HepG2 (cell line): ENCODE measurements at regions not wholly inside any gene's neighbourhood (a gene's known extent, or its start where the extent isn't known, plus 50 kb on each side); places are given as distances from the start of the nearest gene placed in this dataset.
"Not testable (repeated sequence)": the region's sequence is repeated elsewhere in the genome, so short reads cannot be mapped to it uniquely, and the experiment has no call there.

Source experiments
- ARID4A ChIP-seq: sonication (generic); formaldehyde crosslinking; IDR thresholded peaks from 2 replicates; pipeline ENCODE4 v1.5.0; 2020; ENCODE audit warnings: mild to moderate bottlenecking, missing genetic modification reagents, borderline replicate concordance
- CHD4 ChIP-seq: fragments of 200-600 bp; sonication (generic); IDR thresholded peaks from 2 replicates; pipeline ENCODE4 v1.7.0; 2017; ENCODE audit warnings: mild to moderate bottlenecking, low read length, borderline replicate concordance
- CTCF ChIP-seq: sonication (generic); formaldehyde crosslinking; IDR thresholded peaks from 2 replicates; pipeline ENCODE4 v1.5.0; 2020; ENCODE audit warnings: mild to moderate bottlenecking, missing genetic modification reagents, moderate library complexity
- FOSL1 ChIP-seq: sonication (generic); formaldehyde crosslinking; IDR thresholded peaks from 2 replicates; pipeline ENCODE4 v1.9.0; 2021; ENCODE audit warnings: missing genetic modification reagents, borderline replicate concordance
- GATAD1 ChIP-seq: IDR thresholded peaks from 2 replicates; pipeline ENCODE4 v1.6.1; 2016; ENCODE audit warnings: missing genetic modification reagents, missing compliant biosample characterization
- POLR2AphosphoS5 ChIP-seq: IDR thresholded peaks from 2 replicates; pipeline ENCODE4 v1.6.1; 2012; ENCODE audit warnings: low read depth, low read length
- TARDBP ChIP-seq: sonication (generic); formaldehyde crosslinking; IDR thresholded peaks from 2 replicates; pipeline ENCODE4 v1.8.0; 2022; ENCODE audit warnings: mild to moderate bottlenecking, missing genetic modification reagents
- TRIM24 ChIP-seq: sonication (generic); formaldehyde crosslinking; IDR thresholded peaks from 2 replicates; pipeline ENCODE4 v1.8.0; 2022; ENCODE audit warnings: mild to moderate bottlenecking, missing genetic modification reagents
- WIZ ChIP-seq: sonication (generic); formaldehyde crosslinking; IDR thresholded peaks from 2 replicates; pipeline ENCODE4 v1.5.1; 2020; ENCODE audit warnings: mild to moderate bottlenecking, missing genetic modification reagents
- ZNF12 ChIP-seq: sonication (generic); formaldehyde crosslinking; IDR thresholded peaks from 2 replicates; pipeline ENCODE4 v1.5.0; 2020; ENCODE audit warnings: missing genetic modification reagents
- TF ChIP-seq, protein P1 (sequence below): sonication (generic); formaldehyde crosslinking; IDR thresholded peaks from 2 replicates; pipeline ENCODE4 v1.4.0; 2020; ENCODE audit warnings: missing genetic modification reagents, mild to moderate bottlenecking, borderline replicate concordance

DNA sequence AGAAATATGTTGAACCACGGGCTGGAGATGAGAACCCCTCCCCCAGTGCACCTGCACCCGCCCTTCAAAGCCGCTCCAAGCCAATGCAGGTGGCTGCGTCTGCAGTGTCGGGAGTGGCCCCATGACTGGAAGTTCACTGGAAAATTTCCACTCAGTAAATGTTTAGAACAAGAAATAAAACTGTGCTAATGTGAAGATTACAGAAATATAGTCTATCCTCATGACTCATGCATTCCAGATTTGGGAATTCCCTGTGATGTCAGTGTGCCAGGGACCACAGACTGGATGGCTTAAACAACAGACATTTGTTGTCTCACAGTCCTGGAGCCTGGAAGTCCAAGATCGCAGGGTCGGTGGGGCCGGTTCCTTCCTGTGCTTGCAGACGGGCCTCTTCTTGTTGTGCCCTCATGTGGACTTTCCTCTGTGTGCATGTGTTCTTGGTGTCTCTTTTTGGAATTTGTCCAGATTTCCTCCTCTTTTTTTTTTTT, 3967.0 kb upstream of the TPTE start:
- TF ChIP-seq FOSL1 (CRISPR knock-in tag); TARDBP; ARID4A (CRISPR knock-in tag); TRIM24; CTCF (CRISPR knock-in tag); CHD4; WIZ; GATAD1 (CRISPR knock-in tag); POLR2AphosphoS5; ZNF12 (CRISPR knock-in tag): not testable (repeated sequence)
- TF ChIP-seq, protein P1, sequence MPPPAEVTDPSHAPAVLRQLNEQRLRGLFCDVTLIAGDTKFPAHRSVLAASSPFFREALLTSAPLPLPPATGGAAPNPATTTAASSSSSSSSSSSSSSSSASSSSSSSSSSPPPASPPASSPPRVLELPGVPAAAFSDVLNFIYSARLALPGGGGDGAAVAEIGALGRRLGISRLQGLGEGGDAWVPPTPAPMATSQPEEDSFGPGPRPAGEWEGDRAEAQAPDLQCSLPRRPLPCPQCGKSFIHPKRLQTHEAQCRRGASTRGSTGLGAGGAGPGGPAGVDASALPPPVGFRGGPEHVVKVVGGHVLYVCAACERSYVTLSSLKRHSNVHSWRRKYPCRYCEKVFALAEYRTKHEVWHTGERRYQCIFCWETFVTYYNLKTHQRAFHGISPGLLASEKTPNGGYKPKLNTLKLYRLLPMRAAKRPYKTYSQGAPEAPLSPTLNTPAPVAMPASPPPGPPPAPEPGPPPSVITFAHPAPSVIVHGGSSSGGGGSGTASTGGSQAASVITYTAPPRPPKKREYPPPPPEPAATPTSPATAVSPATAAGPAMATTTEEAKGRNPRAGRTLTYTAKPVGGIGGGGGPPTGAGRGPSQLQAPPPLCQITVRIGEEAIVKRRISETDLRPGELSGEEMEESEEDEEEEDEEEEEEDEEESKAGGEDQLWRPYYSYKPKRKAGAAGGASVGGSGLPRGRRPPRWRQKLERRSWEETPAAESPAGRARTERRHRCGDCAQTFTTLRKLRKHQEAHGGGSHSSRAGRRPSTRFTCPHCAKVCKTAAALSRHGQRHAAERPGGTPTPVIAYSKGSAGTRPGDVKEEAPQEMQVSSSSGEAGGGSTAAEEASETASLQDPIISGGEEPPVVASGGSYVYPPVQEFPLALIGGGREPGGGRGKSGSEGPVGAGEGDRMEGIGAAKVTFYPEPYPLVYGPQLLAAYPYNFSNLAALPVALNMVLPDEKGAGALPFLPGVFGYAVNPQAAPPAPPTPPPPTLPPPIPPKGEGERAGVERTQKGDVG, result not testable (repeated sequence)
